Muscle of leg (tissue), 3 donors: ENCODE measurements at regions not wholly inside any gene's neighbourhood (a gene's known extent, or its start where the extent isn't known, plus 50 kb on each side); places are given as distances from the start of the nearest gene placed in this dataset.
"Not testable (repeated sequence)": the region's sequence is repeated elsewhere in the genome, so short reads cannot be mapped to it uniquely, and the experiment has no call there.

Experiments used
- DNase-seq: peaks from one replicate; pipeline ENCODE4 v3.0.0; 2013
- H3K27ac ChIP-seq: one replicate; pipeline ENCODE4 v1.5.1; 2013; ENCODE audit warnings: mild to moderate bottlenecking, low read length, control low read depth
- H3K27me3 ChIP-seq: one replicate; pipeline ENCODE4 v1.6.1; 2013; ENCODE audit warnings: low read length; ENCODE audit not compliant: control insufficient read depth, insufficient read depth
- H3K36me3 ChIP-seq: one replicate; pipeline ENCODE4 v1.6.1; 2013; ENCODE audit warnings: low read length; ENCODE audit not compliant: control insufficient read depth, insufficient read depth
- H3K4me1 ChIP-seq: one replicate; pipeline ENCODE4 v1.6.1; 2013; ENCODE audit warnings: low read length; ENCODE audit not compliant: control insufficient read depth, insufficient read depth
- H3K4me3 ChIP-seq: one replicate; pipeline ENCODE4 v1.5.1; 2013; ENCODE audit warnings: low read length, control low read depth
- H3K9me3 ChIP-seq: replicated peaks from 2 replicates; pipeline ENCODE4 v1.6.1; 2013; ENCODE audit warnings: low read depth, low read length; ENCODE audit not compliant: control insufficient read depth
- WGBS: methylation state at CpG from one replicate; pipeline ENCODE4 v1.1.5; 2013; ENCODE audit warnings: missing lambda C conversion rate; ENCODE audit not compliant: insufficient coverage; 5-methylcytosine and 5-hydroxymethylcytosine counted together

GRCh38 chr7:52569151-52569550 lies 466.3 kb upstream of the POM121L12 start:
- Histone ChIP-seq H3K36me3 (no peaks in the 10 kb centered on the region), H3K4me3 (no peak overlapping the region), H3K9me3 (no peaks in the 10 kb centered on the region), H3K27me3 (no peaks in the 10 kb centered on the region), H3K4me1 (no peaks in the 10 kb centered on the region), H3K27ac (no peak overlapping the region)
- 61% methylated on average over 2 of the region's 3 CpGs for WGBS
- DNase-seq: no peak

- no peak for DNase-seq
- Histone ChIP-seq H3K36me3 (no peaks in the 10 kb centered on the region), H3K27ac (no peak overlapping the region), H3K4me3 (no peak overlapping the region), H3K4me1 (no peaks in the 10 kb centered on the region), H3K9me3 (no peaks in the 10 kb centered on the region), H3K27me3 (no peaks in the 10 kb centered on the region)
- no CpG with 5 or more reads among the region's 5 CpGs for whole genome bisulfite sequencing
Measured at GRCh38 chr7:52565974-52566373, 469.5 kb upstream of the POM121L12 start.

GRCh38 chr7:52555805-52556204 lies 479.6 kb upstream of the POM121L12 start:
- no peak overlapping the region for H3K4me3 ChIP-seq
- no peaks in the 10 kb centered on the region for H3K27me3 ChIP-seq
- DNase-seq: peak; percentile 8
- H3K36me3 ChIP-seq: no peaks in the 10 kb centered on the region
- 55% methylated on average over 3 of the region's 4 CpGs for WGBS
- no peaks in the 10 kb centered on the region for H3K4me1 ChIP-seq
- no peaks in the 10 kb centered on the region for H3K9me3 ChIP-seq
- H3K27ac ChIP-seq: no peak overlapping the region

DNA sequence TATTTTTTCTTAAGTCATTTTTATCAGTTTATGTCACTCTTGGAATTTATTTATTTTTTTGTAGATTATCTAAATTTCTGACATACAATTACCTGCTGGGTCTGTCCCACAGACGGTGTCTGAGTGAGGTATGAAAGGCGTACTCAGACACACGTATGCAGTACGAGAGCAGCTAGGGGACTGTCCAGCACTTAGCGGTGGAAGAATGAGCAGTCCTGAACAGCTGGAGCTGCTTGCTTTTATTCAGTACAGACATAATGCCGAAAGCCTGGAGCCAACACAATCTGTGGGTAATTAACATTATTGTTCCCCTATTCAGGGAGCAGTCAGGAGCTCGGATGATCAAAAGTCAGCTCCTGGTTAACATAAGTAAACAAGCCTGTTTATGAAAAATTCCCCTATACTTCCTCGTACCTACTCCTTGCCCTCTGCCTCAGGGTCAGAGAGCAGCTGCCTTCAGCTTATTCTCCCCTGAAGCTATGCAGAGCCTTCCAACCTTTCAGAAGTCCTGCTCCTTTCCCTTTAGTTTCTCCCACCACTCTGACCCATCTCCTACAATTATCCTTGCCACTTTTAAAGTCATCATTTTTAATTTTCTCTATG lies 488.0 kb upstream of the POM121L12 start:
- no peaks in the 10 kb centered on the region for H3K36me3 ChIP-seq
- no peak for DNase-seq
- H3K9me3 ChIP-seq: no peaks in the 10 kb centered on the region
- no peaks in the 10 kb centered on the region for H3K4me1 ChIP-seq
- no peaks in the 10 kb centered on the region for H3K27me3 ChIP-seq
- no peak overlapping the region for H3K27ac ChIP-seq
- H3K4me3 ChIP-seq: no peak overlapping the region
- WGBS: 46% methylated on average over 6 of the region's 8 CpGs

GRCh38 chr7:52541198-52541765 lies 494.2 kb upstream of the POM121L12 start:
- H3K36me3 ChIP-seq, H3K27me3 ChIP-seq, H3K27ac ChIP-seq, H3K4me1 ChIP-seq, H3K4me3 ChIP-seq, DNase-seq, H3K9me3 ChIP-seq: not testable (repeated sequence)
- WGBS: 100% methylated on average over 1 of the region's 5 CpGs

DNA sequence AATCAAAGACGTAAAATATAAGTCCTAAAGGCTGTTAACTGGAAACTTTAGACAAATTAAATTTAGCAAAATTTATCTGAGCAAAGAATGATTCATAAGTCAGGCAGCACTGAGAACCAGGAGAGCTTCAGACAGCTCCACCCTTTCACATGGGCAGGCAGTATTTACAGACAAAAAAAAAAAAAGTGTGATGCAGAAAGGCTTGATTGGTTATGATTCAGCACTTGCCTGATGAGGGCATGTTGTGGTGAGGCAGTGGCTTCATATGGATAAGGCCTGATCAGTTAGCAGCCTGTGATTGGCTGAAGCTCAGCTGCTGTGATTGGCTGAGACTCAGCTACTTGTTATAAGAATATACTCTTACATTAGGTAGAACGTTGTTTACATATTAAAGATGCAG lies 495.4 kb upstream of the POM121L12 start:
- Histone ChIP-seq H3K27ac (no peak overlapping the region), H3K4me3 (no peak overlapping the region), H3K27me3 (no peaks in the 10 kb centered on the region), H3K9me3 (no peaks in the 10 kb centered on the region), H3K36me3 (no peaks in the 10 kb centered on the region), H3K4me1 (no peaks in the 10 kb centered on the region)
- peak; percentile 19 for DNase-seq
- no CpG with 5 or more reads among the region's 2 CpGs for WGBS

GRCh38 chr7:52539414-52539813 lies 496.0 kb upstream of the POM121L12 start:
- no peaks in the 10 kb centered on the region for H3K36me3 ChIP-seq
- DNase-seq: no peak
- H3K4me3 ChIP-seq: no peak overlapping the region
- WGBS: 83% methylated on average over 1 of the region's 3 CpGs
- H3K27me3 ChIP-seq: no peaks in the 10 kb centered on the region
- H3K4me1 ChIP-seq: no peaks in the 10 kb centered on the region
- H3K27ac ChIP-seq: no peak overlapping the region
- no peaks in the 10 kb centered on the region for H3K9me3 ChIP-seq

DNA sequence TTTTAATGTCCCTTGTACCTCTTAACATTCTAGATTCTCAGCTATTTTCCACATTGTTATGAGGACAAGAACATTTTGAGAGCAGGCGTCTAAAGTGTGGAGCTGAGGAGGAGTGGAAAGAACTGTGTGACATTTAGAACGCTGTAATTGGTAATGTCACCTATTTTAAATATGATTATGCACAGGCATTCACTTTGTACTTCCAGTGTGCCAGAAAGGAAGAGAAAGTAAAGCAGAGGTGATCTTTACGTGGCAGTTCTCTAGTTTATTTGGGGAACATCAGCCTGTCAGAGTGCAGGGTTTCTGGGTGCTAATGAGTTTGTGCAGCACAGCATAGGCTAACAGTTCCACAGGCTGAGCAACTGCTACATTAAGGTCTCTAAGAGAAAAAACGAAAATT lies 498.4 kb upstream of the POM121L12 start:
- H3K4me3 ChIP-seq: no peak overlapping the region
- H3K27ac ChIP-seq: no peak overlapping the region
- peaks cover 2% of the 10 kb centered on the region for H3K9me3 ChIP-seq
- no peaks in the 10 kb centered on the region for H3K36me3 ChIP-seq
- no peaks in the 10 kb centered on the region for H3K4me1 ChIP-seq
- no peak for DNase-seq
- no peaks in the 10 kb centered on the region for H3K27me3 ChIP-seq
- 50% methylated on average over 1 of the region's 4 CpGs for WGBS

- WGBS: 71% methylated on average over 1 of the region's 3 CpGs
- no peak for DNase-seq
- no peak overlapping the region for H3K27ac ChIP-seq
Measured at GRCh38 chr7:52525772-52526341, 509.6 kb upstream of the POM121L12 start.

DNA sequence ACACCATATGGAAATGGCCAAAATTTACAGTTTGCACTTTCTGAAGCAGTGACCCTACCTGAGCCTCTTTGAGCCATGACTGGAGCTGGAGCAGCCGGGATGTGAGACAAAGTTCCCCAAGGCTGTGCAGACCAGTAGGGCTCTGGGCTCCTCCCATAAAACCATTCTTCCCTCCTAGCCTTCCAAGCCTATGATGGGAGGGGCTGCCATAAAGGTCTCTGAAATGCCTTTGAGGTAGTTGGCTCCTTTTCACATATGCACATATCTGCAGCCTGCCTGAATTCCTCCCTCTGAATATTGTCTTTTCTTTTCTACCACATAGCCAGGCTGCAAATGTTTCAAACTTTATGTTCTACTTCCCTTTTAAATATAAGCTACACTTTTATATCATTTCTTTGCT lies 516.6 kb upstream of the POM121L12 start:
- H3K9me3 ChIP-seq: peaks cover 2% of the 10 kb centered on the region
- H3K27me3 ChIP-seq: no peaks in the 10 kb centered on the region

More at GRCh38 chr7:52525772-52526341, 509.6 kb upstream of the POM121L12 start:
- no peaks in the 10 kb centered on the region for H3K36me3 ChIP-seq
- H3K4me3 ChIP-seq: no peak overlapping the region
- H3K27me3 ChIP-seq: no peaks in the 10 kb centered on the region
- H3K4me1 ChIP-seq: no peaks in the 10 kb centered on the region
- H3K9me3 ChIP-seq: no peaks in the 10 kb centered on the region

More for the DNA sequence above, 516.6 kb upstream of the POM121L12 start:
- WGBS: no CpG with 5 or more reads among the region's 1 CpG
- Histone ChIP-seq H3K27ac (no peak overlapping the region), H3K36me3 (no peaks in the 10 kb centered on the region), H3K4me1 (no peaks in the 10 kb centered on the region), H3K4me3 (no peak overlapping the region)
- DNase-seq: no peak
